Gastrocnemius medialis (tissue), 4 donors: ENCODE measurements at regions not wholly inside any gene's neighbourhood (a gene's known extent, or its start where the extent isn't known, plus 50 kb on each side); places are given as distances from the start of the nearest gene placed in this dataset.

Experiments
- CTCF ChIP-seq, 5 experiments: fragments of 450-650 bp in 3 of 5; fragments of 200-600 bp in 2 of 5; sonication (generic) in 2 of 5; IDR thresholded peaks in 4 of 5; conservative IDR thresholded peaks in 1 of 5; 1 replicate in 4 of 5; 2 replicates in 1 of 5; pipeline ENCODE4 v1.5.1; 2016 to 2019; ENCODE audit warnings: antibody characterized with exemption in 5 of 5, mild to moderate bottlenecking in 3 of 5, moderate library complexity in 3 of 5
- POLR2A ChIP-seq, 2 donors: fragments of 450-650 bp; IDR thresholded peaks; one replicate each; pipeline ENCODE4 v1.6.1; 2017; ENCODE audit warnings: antibody characterized with exemption in 2 of 2, mild to moderate bottlenecking in 2 of 2, moderate library complexity in 2 of 2

- TF ChIP-seq CTCF (IDR thresholded peaks at IDR 0.05 in 4 of 5, conservative IDR thresholded peaks at IDR 0.05 in 1 of 5) (no peak), POLR2A (IDR thresholded peaks at IDR 0.05) (no peak)
Observed at GRCh38 chr12:84638811-84639368, 273.7 kb downstream of the SLC6A15 start.
